ENCODE measurements at regions not wholly inside any gene's neighbourhood (a gene's known extent, or its start where the extent isn't known, plus 50 kb on each side); places are given as distances from the start of the nearest gene placed in this dataset.

DNA sequence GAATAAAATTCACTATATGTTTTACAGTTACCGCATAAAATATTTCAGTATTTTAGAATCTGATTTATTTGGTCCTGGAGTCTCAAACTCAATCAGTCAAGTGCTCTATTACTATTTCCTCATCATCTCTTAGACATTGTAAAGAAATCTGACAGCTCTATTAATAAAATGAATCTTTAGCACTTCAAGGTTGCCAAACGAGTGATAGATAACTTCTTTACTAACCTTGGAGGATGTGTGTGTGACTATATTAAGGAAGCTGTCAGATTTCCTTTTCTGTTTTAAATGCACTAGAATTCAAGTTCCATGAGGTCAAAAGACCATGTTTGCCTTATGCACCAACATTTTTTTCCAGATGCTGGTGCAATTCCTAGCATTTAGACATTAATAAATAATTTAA is 389.8 kb upstream of the AZI2 start:
- DNase-seq (ENCODE audit: low read depth in 3 of 3), result no peak

DNA sequence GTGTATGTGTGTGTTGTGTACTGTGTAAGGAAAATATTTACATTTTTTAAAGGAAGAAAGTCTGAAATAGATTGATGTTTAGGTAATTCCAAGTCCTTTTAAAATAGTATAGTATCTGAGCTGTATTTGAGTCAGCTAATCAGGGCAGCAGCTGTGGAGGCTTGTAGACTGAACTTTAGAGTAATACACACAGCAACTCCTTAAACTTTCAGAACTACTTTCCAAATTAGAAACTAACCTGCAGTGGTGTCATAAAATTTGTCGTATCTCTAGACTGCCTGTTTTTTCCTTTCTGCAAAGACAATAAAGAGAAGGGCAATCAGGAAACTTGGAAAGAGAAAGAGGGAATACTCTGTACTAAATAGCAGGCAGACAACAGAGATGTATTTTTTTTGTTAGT is 391.0 kb upstream of the AZI2 start:
- no peak for DNase-seq (ENCODE audit: low read depth in 3 of 3)

DNA sequence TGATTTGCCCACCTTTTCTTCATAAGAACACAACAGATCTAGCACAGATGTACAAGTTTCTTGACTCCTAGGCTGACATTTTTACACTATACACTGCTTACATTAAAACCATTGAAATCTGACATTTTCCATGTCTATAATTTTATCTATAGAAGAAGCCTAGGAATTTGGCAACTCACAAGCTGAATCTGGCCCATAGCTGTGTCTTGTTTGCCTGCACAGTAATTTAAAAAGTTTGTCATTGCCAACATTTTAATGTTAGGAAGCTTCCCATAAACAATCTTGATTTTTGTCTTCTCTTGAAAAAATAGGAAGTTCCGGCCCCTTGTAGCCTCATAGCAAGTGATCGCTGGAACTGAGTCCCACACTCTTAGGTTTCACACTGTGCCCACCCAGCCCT is 394.6 kb upstream of the AZI2 start:
- DNase-seq (ENCODE audit: low read depth in 3 of 3), result no peak

DNA sequence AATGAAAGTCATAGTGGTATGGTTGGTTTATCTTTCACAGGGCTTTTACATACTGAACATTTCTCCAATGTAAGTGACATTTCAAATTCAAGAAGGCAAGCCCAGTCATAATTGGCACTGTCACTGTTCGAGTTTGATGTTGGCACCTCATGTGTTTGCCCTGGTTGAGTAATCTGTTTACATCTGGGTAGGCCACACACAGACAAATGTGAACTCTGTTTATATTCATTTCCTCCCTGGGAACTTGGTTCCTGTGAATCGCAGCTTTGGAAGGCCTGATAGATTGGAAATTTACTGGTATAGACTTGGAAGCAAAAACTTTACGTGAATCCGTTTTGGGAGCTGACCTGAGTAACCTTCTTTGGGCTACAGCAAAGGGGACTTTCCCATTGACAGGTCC is 395.2 kb upstream of the AZI2 start:
- DNase-seq (ENCODE audit: low read depth in 3 of 3), result no peak

DNA sequence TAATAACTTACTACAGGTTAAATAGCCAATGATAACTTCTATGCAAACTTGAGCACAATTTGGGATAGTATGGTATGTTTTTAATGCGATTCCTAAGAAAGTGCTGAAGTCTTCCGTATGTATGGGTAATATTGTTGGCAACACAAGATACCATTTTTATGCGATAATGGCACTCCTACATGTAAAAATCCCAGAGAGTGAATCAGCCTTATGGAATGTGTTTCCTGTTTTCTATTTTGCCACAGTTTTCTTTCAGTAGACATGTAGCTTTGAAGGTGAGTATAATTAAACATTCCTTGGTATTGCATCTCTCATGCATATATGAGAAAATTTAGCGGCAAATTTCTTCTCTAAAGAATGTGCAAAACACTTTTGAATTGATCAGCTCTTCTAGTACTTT is 396.8 kb upstream of the AZI2 start:
- no peak for DNase-seq (ENCODE audit: low read depth in 3 of 3)

DNA sequence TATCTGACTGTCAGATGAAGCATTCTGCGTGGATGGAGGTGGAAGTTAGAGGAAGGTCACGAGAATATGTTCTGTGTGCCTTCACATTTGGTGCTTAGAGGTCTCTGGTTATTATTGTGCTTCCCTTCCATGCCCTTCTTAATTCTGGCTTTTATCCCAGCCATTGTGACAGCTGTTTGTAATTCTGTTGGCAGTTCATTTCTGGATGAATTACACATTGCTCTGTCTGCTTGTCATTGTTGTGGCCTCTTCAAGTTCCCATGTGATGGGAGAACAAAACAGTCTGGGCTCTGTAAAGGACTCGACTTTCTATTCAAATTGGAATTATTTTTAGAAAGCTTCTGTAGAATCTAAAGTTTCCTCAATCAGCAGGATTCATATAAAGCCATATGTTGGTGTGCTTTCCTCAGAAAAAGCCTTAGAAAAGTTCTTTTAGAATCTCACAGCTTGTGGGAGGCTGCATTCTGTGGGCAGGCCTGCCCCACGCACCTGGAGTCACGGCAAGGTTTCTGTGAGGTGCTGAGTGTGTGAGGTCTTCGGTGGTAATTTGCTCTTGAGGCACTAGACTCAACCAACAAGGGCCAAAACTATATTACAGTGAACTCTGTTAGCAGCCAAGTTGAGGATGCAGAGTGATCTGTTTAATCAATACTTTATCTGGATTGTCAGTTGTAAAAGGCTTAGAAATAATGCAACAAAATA is 397.4 kb upstream of the AZI2 start:
- no peak for DNase-seq (ENCODE audit: low read depth in 3 of 3)

DNA sequence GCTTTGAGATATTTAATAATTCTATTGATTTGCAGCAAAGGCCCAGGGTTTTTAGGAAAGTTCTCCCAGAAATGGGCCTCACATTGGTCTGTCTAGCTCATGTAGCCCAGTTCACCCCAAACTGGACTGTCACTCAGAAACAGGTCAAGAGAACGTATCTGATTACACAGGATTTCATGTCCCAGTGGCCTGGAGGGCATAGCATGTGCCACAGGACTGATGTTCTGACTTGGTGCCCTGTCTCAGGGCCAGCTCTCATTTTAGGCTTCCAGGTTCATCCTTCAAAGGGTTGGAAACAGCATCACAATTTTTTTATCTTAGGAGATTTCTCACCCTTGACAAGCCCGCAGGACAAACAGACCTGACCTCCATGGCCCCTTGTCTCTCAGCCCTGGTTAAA is 398.4 kb upstream of the AZI2 start:
- no peak for DNase-seq (ENCODE audit: low read depth in 3 of 3)

DNA sequence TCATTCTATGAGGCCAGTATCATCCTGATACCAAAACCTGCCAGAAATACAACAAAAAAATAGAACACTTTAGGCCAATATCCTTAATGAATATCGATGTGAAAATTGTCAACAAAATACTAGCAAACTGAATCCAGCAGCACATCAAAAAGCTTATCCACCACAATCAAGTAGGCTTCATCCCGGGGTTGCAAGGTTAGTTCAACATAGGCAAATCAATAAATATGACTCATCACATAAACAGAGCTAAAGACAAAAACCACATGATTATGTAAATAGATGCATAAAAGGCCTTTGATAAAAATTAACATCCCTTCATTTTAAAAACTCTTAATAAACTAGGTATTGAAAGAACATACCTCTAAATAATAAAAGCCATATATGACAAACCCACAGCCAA is 403.2 kb upstream of the AZI2 start:
- DNase-seq (ENCODE audit: low read depth in 3 of 3), result no peak

DNA sequence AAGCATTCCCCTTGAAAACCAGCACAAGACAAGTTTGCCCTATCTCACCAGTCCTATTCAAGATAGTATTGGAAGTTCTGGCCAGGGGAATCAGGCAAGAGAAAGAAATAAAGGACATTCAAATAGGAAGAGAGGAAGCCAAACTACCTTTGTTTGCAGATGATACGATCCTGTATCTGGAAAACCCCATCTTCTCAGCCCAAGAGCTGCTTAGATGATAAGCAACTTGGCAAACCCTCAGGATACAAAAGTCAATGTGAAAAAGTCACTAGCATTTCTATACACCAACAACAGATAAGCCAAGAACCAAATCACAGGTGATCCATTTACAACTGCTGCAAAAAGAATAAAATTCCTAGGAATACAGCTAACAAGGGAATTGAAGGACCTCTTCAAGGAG is 403.7 kb upstream of the AZI2 start:
- DNase-seq (ENCODE audit: low read depth in 3 of 3), result no peak

DNA sequence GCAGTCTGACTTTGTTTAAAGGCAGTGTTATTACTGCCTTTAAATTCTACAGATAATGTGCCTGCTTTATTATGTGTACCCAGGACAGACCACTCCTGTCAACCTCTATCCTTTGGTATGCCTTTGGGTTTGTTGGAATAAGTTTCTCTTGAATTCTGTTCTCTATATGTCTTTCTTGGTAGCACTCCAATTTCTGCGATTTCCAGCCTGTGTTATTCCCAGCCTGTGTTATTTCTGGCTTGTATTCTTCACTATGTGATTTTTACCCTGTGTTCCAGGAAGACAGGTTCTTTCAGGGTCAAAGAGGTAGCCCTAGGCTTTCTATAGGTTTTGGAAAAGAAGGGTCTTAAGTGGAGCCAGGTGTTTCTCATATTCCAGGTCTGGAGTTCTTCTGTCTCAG is 407.4 kb upstream of the AZI2 start:
- DNase-seq (ENCODE audit: low read depth in 3 of 3), result no peak

DNA sequence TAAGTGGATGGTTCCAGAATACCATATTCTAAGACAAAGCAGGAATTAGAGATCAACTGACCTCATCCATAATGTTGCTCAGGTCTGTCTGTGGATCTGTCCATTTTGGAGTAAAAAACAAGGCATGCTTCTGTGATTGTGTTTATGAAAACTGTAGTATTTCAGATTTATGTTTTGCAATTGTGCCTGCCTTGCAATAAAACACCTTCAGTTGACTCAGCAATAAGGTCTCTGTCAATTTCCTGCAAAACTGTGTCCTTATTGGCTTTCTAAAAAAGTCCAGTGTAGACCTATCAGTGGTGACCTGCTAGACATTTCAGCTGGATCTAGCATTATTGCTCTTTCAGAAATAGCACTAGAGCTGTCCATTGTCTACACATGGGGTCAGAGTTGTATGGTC is 409.5 kb upstream of the AZI2 start:
- DNase-seq (ENCODE audit: low read depth in 3 of 3), result no peak

DNA sequence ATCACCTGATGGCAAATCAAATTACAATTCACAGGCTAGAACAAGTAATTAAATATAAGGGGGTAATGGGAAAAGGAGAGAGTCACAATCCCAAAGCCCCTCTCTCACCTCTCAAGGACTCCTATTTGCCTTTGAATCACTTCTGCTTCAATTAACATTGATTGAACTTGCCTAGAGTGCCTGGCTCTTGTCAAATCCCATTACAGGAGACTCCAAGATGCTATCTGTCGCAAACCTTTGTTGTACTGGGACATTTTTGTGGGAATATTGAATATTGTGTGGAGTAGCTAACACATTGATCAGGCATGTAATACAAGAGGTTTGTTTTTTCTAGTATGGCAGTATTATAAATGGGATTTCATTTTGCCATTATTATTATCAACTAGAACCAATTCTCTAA is 412.8 kb upstream of the AZI2 start:
- DNase-seq (ENCODE audit: low read depth in 3 of 3), result no peak

DNA sequence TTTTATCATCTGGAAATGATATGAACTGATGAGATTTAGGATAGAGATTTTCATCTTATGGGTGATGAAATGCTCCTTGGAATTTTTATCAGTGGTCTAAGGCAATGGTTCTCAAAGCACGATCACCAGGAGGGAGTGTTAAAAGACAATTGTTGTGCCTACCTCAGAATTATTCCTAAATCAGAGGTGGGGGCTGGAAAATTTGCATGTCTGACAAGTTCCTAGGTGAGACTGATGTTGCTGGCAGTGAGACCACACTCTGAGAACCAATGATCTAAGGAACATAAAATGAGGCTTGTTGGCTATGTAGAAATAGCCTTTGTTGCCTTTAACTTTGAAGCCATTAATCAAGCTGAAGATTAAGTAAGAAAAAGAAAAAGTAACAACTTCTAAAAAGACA is 416.6 kb upstream of the AZI2 start:
- no peak for DNase-seq (ENCODE audit: low read depth in 3 of 3)

DNA sequence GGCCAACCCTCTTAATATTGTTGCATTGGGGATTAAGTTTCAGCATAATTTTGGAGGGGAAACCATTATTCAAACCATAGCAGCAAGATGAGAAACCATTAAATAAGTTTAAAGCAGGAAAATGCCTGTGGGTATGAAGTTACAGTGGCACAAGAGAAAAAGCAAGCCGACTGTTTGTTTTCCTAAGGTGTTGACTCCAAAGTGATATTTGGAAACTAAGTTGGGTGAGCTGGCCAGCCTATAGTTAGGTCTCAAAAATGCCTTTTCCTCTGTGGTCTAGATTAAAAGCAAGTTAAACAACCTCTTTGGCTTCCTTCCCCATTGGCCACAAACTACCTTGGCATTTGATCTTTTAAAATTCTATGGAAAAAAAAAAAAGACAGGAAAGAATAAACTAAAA is 419.8 kb upstream of the AZI2 start:
- DNase-seq (ENCODE audit: low read depth in 3 of 3), result no peak

DNA sequence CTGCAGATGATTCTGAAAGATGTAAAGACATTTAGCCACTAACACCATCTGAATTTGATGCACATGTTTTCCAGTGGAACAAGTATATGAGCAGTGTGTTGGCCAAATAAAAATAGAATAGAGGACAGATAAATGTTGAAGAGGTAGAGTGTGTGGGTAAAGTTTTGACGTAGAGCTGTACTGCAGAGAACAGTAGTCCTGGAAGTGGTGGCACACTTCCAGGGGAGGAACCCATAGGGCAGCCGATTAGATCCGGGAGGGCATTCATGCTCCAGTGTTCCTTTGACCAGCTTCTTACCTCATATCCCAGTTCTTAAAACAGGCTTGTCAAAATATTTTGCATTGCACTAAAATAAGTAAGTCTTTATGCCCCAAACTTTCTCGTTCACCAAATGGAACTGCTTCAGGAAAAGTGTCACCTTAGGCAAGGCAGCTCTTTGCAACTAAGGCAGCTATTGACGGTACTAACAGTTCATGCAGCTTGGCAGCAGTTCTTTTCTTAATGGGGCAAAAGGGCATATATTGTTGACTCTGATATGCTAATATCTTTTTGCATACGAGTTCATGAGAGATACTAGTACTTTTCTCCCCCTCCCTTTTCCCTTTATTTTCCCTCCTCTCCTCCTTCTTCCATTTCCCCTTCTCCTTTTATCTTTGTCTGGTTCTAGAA is 429.3 kb upstream of the AZI2 start:
- DNase-seq (ENCODE audit: low read depth in 3 of 3), result no peak

DNA sequence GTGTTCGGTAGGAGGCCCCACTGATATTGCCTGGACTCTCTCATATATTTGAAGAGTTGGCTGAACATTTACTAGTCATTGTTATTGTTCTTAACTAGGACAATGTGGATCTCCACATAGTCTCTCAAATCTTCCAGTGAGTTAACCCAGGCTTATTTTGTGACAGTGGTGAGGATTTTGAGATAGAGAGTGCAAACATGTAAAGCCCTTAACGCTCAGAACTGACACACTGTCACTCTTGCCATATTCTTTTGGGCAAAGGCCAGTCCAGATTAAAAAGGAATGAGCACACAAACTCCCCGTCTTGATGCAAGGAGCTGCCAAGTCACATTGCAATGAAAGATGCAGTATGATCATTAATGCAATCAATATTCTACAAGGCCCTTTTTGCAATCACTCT is 431.9 kb upstream of the AZI2 start:
- DNase-seq (ENCODE audit: low read depth in 3 of 3), result no peak

DNA sequence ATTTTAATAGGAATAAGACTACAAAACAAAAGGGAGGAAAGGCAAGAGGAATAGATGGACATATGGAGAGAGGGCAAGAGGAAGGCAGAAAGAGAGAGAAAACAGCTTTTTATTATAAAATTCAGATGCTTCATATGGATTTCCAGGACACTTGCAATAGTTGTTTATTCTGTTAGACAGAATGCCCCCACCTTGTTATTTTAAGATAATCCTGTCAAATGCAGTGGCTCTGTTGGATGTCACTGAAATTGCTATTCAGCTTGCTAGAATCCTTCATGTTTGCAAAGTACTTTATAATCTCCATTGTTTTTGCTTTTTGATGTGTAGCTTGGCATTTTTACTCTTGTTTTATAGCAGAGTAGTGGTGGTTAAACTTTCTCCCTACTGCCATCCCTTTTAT is 432.4 kb upstream of the AZI2 start:
- DNase-seq (ENCODE audit: low read depth in 3 of 3), result no peak

DNA sequence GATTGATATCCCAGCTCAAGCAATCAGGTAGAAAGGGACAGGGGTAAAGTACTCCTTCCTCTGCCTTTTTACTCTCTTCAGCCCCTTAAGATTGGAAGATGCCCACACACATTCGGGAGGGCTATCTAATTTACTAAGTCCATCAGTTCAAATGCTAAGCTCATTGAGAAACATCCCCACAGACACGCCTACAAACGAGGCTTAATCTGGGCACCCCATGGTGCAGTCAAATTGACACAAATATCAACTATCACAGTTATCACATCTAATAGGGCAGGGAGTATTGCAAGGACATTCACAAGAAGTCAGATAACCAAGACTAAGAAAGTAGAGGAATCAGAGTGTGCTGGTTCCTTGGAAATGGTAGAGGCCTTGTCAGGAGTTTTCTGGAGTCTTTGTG is 437.8 kb upstream of the AZI2 start:
- DNase-seq (ENCODE audit: low read depth in 3 of 3), result no peak

DNA sequence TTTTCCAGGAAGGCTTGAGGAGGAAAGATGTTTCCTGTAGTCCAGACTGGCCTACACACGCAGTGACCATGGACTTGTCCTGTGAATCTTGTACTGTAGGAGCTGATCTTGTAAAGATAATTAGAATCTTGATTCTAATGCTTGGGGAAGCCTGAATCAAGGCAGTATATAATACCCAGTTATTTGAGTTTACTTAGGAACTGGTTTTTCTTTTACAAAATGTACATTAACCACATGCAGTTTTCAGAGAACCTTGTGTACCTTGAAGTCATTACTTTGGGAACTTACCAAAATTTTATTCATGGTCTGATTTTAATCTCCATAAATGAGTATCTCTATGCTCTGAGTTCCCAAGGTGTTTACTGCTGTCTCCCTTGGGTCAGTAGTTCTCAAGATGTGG is 439.9 kb upstream of the AZI2 start:
- DNase-seq (ENCODE audit: low read depth in 3 of 3), result no peak

DNA sequence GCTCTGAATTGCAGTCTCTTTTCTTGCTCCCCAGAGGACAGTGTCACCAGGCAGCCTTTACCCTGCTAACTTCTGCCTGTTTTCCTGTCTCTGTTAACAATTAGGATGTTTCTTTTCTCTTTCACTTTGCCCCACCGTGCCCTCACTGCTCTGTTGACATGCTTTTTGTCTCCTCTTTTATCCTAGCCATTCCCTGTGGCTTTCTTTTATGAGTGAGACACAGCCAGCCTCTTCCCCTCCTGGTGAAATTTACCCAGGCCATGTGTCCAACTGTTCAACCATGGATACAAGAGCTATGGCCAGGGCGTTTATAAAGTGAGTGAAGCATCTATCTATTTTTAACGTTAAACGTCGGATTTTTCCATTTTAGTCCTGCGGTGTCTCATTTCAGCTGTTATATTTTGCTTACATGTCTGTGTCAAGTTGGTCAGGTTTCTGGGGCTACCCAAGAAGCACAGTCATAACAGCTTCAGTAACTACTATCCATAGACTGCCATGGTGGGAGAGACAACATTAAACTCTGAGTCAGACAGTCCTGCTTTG is 443.2 kb upstream of the AZI2 start:
- DNase-seq (ENCODE audit: low read depth in 3 of 3), result no peak

DNA sequence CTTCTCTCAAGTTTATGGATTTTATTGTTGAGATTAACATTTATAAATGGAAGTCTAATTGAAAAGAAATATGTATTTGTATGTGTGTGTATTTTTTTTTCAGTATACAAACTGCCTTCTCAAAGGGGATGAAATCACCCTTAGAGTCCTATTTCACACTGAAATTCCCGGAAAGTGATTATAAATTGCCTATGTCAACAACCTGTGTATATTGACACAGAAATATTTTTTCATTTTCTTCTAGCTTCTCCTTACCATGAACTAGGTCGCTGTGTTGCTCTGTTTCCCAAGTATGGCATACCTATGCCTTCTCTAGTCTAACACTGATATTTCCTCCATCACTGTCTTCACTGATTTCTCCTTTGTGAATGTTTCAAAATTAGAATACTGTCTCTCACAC is 444.0 kb upstream of the AZI2 start:
- no peak for DNase-seq (ENCODE audit: low read depth in 3 of 3)

DNA sequence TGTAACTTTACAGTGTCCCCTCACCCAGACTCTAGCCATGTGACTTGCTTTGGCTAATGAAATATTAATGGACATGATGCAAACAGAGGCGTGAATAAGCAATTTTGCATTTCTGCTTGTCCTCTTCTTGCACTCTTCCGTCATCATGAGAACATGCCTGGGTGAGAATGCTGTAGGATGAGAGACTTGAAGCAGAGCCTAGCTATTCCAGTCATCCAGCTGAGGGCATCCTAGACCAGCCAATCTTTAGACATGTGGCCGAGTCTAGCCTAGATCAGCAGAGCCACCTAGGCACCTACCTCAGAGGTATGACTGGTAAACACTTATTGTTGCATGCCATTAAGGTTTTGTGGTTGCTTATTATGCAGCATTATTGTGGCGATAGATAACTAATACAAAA is 450.5 kb upstream of the AZI2 start:
- no peak for DNase-seq (ENCODE audit: low read depth in 3 of 3)

DNA sequence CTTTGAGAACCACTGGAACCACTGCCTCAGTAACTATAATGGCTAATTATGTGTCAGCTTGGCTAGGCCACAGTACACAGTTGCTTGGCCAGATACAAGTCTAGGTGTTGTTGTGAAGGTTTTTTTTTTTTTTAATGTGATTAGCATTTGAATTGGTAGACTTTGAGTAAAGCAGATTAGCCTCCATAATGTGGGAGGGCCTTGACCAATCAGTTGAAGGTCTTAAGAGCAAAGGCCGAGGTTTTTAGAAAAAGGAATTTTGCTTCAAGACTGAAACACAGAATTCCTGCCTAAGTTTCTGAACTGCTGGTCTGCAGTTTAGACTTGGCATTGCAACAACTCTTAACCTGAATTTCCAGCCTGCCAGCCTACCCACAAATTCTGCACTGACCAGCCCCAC is 451.6 kb upstream of the AZI2 start:
- DNase-seq (ENCODE audit: low read depth in 3 of 3), result no peak

DNA sequence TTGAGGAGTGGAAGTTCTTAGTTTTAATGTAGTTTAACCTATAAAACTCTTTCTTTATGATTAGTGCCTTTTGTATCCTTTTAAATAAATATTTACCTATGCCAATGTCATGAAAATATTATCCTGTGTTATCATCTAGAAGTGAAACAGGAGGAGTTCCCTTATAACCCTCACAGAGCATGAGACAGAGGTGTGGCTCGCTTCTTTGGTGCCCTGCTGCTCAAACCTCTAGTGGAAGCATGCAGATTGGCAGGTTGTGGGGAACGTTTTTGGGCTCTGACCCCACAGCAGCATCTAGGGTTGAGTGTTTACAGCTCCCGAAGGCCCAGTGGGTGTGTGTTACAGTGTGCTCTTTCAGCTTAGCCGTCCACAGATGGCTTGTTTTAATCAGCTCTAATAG is 459.4 kb upstream of the AZI2 start:
- no peak for DNase-seq (ENCODE audit: low read depth in 3 of 3)

Data from stimulated activated CD4-positive, alpha-beta T cell treated with anti-CD3 and anti-CD28 coated beads, TNF-alpha, amount 100 ng/mL, for 4 hours (primary cell).